Colonic mucosa (tissue), 4 donors: ENCODE measurements at regions not wholly inside any gene's neighbourhood (a gene's known extent, or its start where the extent isn't known, plus 50 kb on each side); places are given as distances from the start of the nearest gene placed in this dataset.

Experiments
- DNase-seq: peaks from one replicate; pipeline ENCODE4 v3.0.0-alpha.2; 2020
- H3K27ac ChIP-seq: fragments of 200-600 bp; one replicate; pipeline ENCODE4 v1.8.0; 2021
- H3K27me3 ChIP-seq: fragments of 200-600 bp; one replicate; pipeline ENCODE4 v1.8.0; 2021
- H3K36me3 ChIP-seq: fragments of 200-600 bp; one replicate; pipeline ENCODE4 v1.8.0; 2021
- H3K4me1 ChIP-seq: fragments of 200-600 bp; one replicate; pipeline ENCODE4 v1.8.0; 2021; ENCODE audit warnings: mild to moderate bottlenecking
- H3K4me3 ChIP-seq: fragments of 200-600 bp; one replicate; pipeline ENCODE4 v1.8.0; 2021
- H3K9ac ChIP-seq, 2 donors: one replicate each; pipeline ENCODE4 v1.7.0; 2013; ENCODE audit warnings: control low read depth in 2 of 2, low read depth in 2 of 2, low read length in 2 of 2
- H3K9me3 ChIP-seq: fragments of 200-600 bp; one replicate; pipeline ENCODE4 v1.8.0; 2021
- CTCF ChIP-seq: fragments of 200-600 bp; IDR thresholded peaks from one replicate; pipeline ENCODE4 v1.8.0; 2022; ENCODE audit warnings: antibody characterized with exemption, mild to moderate bottlenecking
- intact Hi-C: fragments of 100-400 bp; cut with DNase I; formaldehyde crosslinking; loops from one replicate; pipeline ENCODE4 v1.14.1; 2022
- donor health status: healthy.
- donor health status: DM: no; HTN: no; CAD: no.
- donor health status: DM: no; HTN: no; CAD: no.

- intact Hi-C loops, result loop anchor here (10.0 kb wide), 1 partner anchor 188 kb away; the partner anchor contains the start of gene ID2
- H3K9me3 ChIP-seq, result no peaks in the 10 kb centered on the region
- no peak overlapping the region for H3K4me3 ChIP-seq
- H3K4me1 ChIP-seq, result peaks cover 19% of the 10 kb centered on the region
- DNase-seq, result peak; percentile 59
- peak overlapping the region; percentile 30 for H3K27ac ChIP-seq
- peak overlapping the region in 1 of 2 donors; percentile 36 for H3K9ac ChIP-seq
- H3K36me3 ChIP-seq, result no peaks in the 10 kb centered on the region
- no peaks in the 10 kb centered on the region for H3K27me3 ChIP-seq
- TF ChIP-seq CTCF, result no peak
Measured at GRCh38 chr2:8496617-8497016, 185.2 kb upstream of the ID2 start.

DNA sequence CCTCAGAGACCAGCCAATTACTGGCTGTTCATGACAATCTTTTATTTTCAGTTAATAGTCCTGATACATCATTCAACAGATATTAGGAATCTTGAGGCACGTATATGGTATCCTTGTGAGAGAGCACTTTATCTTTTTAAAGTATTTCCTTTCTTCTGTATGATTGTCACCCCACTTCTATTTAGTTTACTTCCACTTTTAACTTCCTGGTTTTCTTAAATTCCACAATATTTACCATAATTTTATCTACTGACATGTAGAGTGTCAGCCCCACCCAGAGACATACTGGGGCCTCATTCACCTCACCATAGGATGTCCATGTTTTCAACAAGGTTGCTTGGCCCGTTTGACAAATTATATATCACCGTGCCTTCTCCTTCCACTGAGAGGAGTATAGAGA is 182.9 kb upstream of the ID2 start:
- Histone ChIP-seq H3K36me3 (no peaks in the 10 kb centered on the region), H3K9me3 (no peaks in the 10 kb centered on the region), H3K4me1 (peaks cover 17% of the 10 kb centered on the region), H3K9ac (no peak overlapping the region), H3K27ac (no peak overlapping the region), H3K27me3 (no peaks in the 10 kb centered on the region), H3K4me3 (no peak overlapping the region)
- TF ChIP-seq CTCF, result no peak
- intact Hi-C loops, result loop anchor here (10.0 kb wide), 1 partner anchor 186 kb away; the partner anchor contains the start of gene ID2
- no peak for DNase-seq

- no peaks in the 10 kb centered on the region for H3K27me3 ChIP-seq
- no peaks in the 10 kb centered on the region for H3K36me3 ChIP-seq
- intact Hi-C loops, result no loop called here
- no peak overlapping the region for H3K4me3 ChIP-seq
- H3K4me1 ChIP-seq, result peaks cover 7% of the 10 kb centered on the region
- peak overlapping the region in 1 of 2 donors; percentile 27 for H3K9ac ChIP-seq
- H3K9me3 ChIP-seq, result no peaks in the 10 kb centered on the region
- peak overlapping the region; percentile 49 for H3K27ac ChIP-seq
- TF ChIP-seq CTCF, result no peak
- DNase-seq, result no peak
Measured at GRCh38 chr2:8500124-8501054, 181.5 kb upstream of the ID2 start.

- TF ChIP-seq CTCF, result no peak
- H3K4me3 ChIP-seq, result no peak overlapping the region
- H3K9ac ChIP-seq, result peak overlapping the region in 1 of 2 donors; percentile 27
- intact Hi-C loops, result no loop called here
- H3K4me1 ChIP-seq, result peaks cover 7% of the 10 kb centered on the region
- H3K27ac ChIP-seq, result peak overlapping the region; percentile 49
- no peak for DNase-seq
- no peaks in the 10 kb centered on the region for H3K36me3 ChIP-seq
- H3K27me3 ChIP-seq, result no peaks in the 10 kb centered on the region
- no peaks in the 10 kb centered on the region for H3K9me3 ChIP-seq
Measured at GRCh38 chr2:8501061-8501720, 180.7 kb upstream of the ID2 start.

DNA sequence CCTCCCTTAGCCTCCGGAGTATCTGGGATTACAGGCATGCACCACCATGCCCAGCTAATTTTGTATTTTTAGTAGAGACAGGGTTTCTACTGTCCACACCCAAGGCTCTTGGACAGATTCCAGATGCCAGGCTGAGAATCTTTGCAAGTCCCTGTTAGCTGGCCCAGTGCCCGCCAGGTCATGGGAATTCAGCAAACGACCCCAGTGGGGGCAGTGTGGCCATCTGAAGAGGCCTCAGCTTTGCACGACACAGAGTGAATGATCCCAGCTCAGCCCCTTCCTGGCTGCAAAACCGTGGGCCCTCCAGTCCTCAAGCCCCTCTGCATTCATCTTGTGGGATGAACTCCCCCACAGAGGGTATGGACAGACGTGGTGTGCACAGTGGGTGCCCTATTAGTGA is 179.5 kb upstream of the ID2 start:
- peaks cover 7% of the 10 kb centered on the region for H3K4me1 ChIP-seq
- H3K4me3 ChIP-seq, result no peak overlapping the region
- no peaks in the 10 kb centered on the region for H3K36me3 ChIP-seq
- intact Hi-C loops, result no loop called here
- H3K9me3 ChIP-seq, result no peaks in the 10 kb centered on the region
- DNase-seq, result peak; percentile 70
- TF ChIP-seq CTCF, result no peak
- no peak overlapping the region for H3K9ac ChIP-seq
- H3K27ac ChIP-seq, result no peak overlapping the region
- H3K27me3 ChIP-seq, result no peaks in the 10 kb centered on the region
